ENCODE measurements at regions not wholly inside any gene's neighbourhood (a gene's known extent, or its start where the extent isn't known, plus 50 kb on each side); places are given as distances from the start of the nearest gene placed in this dataset.
"Not testable (repeated sequence)": the region's sequence is repeated elsewhere in the genome, so short reads cannot be mapped to it uniquely, and the experiment has no call there.

GRCh38 chr7:135872861-135873260 is 104.3 kb downstream of the MTPN start:
- not testable (repeated sequence) for DNase-seq

GRCh38 chr7:135862586-135863340 is 114.2 kb upstream of the FAM180A start:
- no peak for DNase-seq

GRCh38 chr7:135859538-135859937 is 110.9 kb upstream of the FAM180A start:
- DNase-seq, result peak; percentile 47

- DNase-seq, result no peak
Measured at GRCh38 chr7:135858851-135859250, 110.2 kb upstream of the FAM180A start.

GRCh38 chr7:135858379-135858778 is 109.8 kb upstream of the FAM180A start:
- no peak for DNase-seq

- no peak for DNase-seq
Measured at GRCh38 chr7:135857519-135858274, 109.1 kb upstream of the FAM180A start.

GRCh38 chr7:135856356-135857144 is 107.9 kb upstream of the FAM180A start:
- peak; percentile 66 for DNase-seq

- DNase-seq, result peak; percentile 74
Measured at GRCh38 chr7:135855846-135856245, 107.2 kb upstream of the FAM180A start.

- peak; percentile 52 for DNase-seq
Measured at GRCh38 chr7:135853499-135853898, 104.9 kb upstream of the FAM180A start.

- DNase-seq, result no peak
Measured at GRCh38 chr7:135853008-135853407, 104.4 kb upstream of the FAM180A start.

GRCh38 chr7:135847242-135847641 is 98.6 kb upstream of the FAM180A start:
- no peak for DNase-seq

- no peak for DNase-seq
Measured at GRCh38 chr7:135846339-135846738, 97.7 kb upstream of the FAM180A start.

- DNase-seq, result no peak
Measured at GRCh38 chr7:135845415-135846075, 96.9 kb upstream of the FAM180A start.

GRCh38 chr7:135844903-135845302 is 96.3 kb upstream of the FAM180A start:
- no peak for DNase-seq

GRCh38 chr7:135843214-135843613 is 94.6 kb upstream of the FAM180A start:
- no peak for DNase-seq

- peak; percentile 26 for DNase-seq
Measured at GRCh38 chr7:135842446-135843179, 94.0 kb upstream of the FAM180A start.

GRCh38 chr7:135840591-135840990 is 92.0 kb upstream of the FAM180A start:
- no peak for DNase-seq

GRCh38 chr7:135837675-135838074 is 89.1 kb upstream of the FAM180A start:
- DNase-seq, result no peak

GRCh38 chr7:135834266-135834665 is 85.7 kb upstream of the FAM180A start:
- no peak for DNase-seq

- no peak for DNase-seq
Measured at GRCh38 chr7:135833642-135834041, 85.0 kb upstream of the FAM180A start.

- no peak for DNase-seq
Measured at GRCh38 chr7:135831455-135832195, 83.0 kb upstream of the FAM180A start.
